WTC11 (cell line): ENCODE measurements at regions not wholly inside any gene's neighbourhood (a gene's known extent, or its start where the extent isn't known, plus 50 kb on each side); places are given as distances from the start of the nearest gene placed in this dataset.

Experiments
- ATAC-seq: fragments of 200-7000 bp; cut with Tn5 transposase; 2 replicates; pipeline ENCODE4 v1.10.0; 2021; ENCODE audit warnings: mild to moderate bottlenecking, moderate library complexity
- CTCF ChIA-PET: fragments of 300-600 bp; sonication (Branson Sonifier 250); formaldehyde crosslinking; loops from one replicate; lab custom pipeline; 2021; ENCODE audit warnings: antibody characterized with exemption; lab: Charles Lee
- POLR2A ChIA-PET: fragments of 350-600 bp; sonication (Branson Sonifier 250); formaldehyde crosslinking; loops from one replicate; lab custom pipeline; 2021; ENCODE audit warnings: antibody characterized with exemption; lab: Charles Lee
- DNase-seq: peaks from one replicate; pipeline ENCODE4 v3.0.0; 2021; ENCODE audit warnings: low spot score
- H3K27ac Mint-ChIP-seq: 2 replicates; pipeline ENCODE4 v1.8.0; 2021; ENCODE audit warnings: mixed read lengths
- H3K27me3 Mint-ChIP-seq: 2 replicates; pipeline ENCODE4 v1.8.0; 2021; ENCODE audit warnings: low read depth, mild to moderate bottlenecking, moderate library complexity, mixed read lengths
- H3K36me3 Mint-ChIP-seq: 2 replicates; pipeline ENCODE4 v1.8.0; 2021; ENCODE audit warnings: mixed read lengths
- H3K4me1 Mint-ChIP-seq: 2 replicates; pipeline ENCODE4 v1.8.0; 2022; ENCODE audit warnings: mixed read lengths
- H3K4me3 Mint-ChIP-seq: 2 replicates; pipeline ENCODE4 v1.8.0; 2021; ENCODE audit warnings: mild to moderate bottlenecking, moderate library complexity, mixed read lengths
- H3K9me3 Mint-ChIP-seq: 2 replicates; pipeline ENCODE4 v1.8.0; 2021; ENCODE audit warnings: mixed read lengths
- AFF4 ChIP-seq: sonication (generic); formaldehyde crosslinking; IDR thresholded peaks from 2 replicates; pipeline ENCODE4 v1.8.1; 2023; ENCODE audit warnings: mild to moderate bottlenecking, missing genetic modification reagents, borderline replicate concordance
- ATF3 ChIP-seq: sonication (generic); formaldehyde crosslinking; conservative IDR thresholded peaks from 2 replicates; pipeline ENCODE4 v1.8.1; 2022; ENCODE audit warnings: mild to moderate bottlenecking, missing genetic modification reagents
- ELF4 ChIP-seq: sonication (generic); formaldehyde crosslinking; IDR thresholded peaks from 2 replicates; pipeline ENCODE4 v1.8.1; 2022; ENCODE audit warnings: low read depth, mild to moderate bottlenecking, moderate library complexity, missing genetic modification reagents
- EMX1 ChIP-seq: fragments of 250-450 bp; sonication (Bioruptor Pico); IDR thresholded peaks from 2 replicates; pipeline ENCODE4 v1.8.0; 2021; ENCODE audit warnings: mild to moderate bottlenecking
- ERG ChIP-seq: fragments of 250-450 bp; sonication (Bioruptor Pico); IDR thresholded peaks from 2 replicates; pipeline ENCODE4 v1.8.0; 2021; ENCODE audit warnings: mild to moderate bottlenecking
- FOXK1 ChIP-seq: sonication (generic); formaldehyde crosslinking; IDR thresholded peaks from 2 replicates; pipeline ENCODE4 v1.8.0; 2022; ENCODE audit warnings: mild to moderate bottlenecking, moderate library complexity, missing genetic modification reagents
- FOXP1 ChIP-seq: sonication (generic); formaldehyde crosslinking; IDR thresholded peaks from 2 replicates; pipeline ENCODE4 v1.8.0; 2022; ENCODE audit warnings: missing genetic modification reagents, mild to moderate bottlenecking, moderate library complexity, borderline replicate concordance
- GABPB1 ChIP-seq: sonication (generic); formaldehyde crosslinking; IDR thresholded peaks from 2 replicates; pipeline ENCODE4 v1.8.1; 2023; ENCODE audit warnings: mild to moderate bottlenecking, missing genetic modification reagents
- HMGA2 ChIP-seq: fragments of 250-450 bp; sonication (Bioruptor Pico); IDR thresholded peaks from 2 replicates; pipeline ENCODE4 v1.4.0; 2021; ENCODE audit warnings: mild to moderate bottlenecking, moderate library complexity
- JAZF1 ChIP-seq: fragments of 250-450 bp; sonication (Bioruptor Pico); IDR thresholded peaks from 2 replicates; pipeline ENCODE4 v1.9.0; 2021; ENCODE audit warnings: moderate library complexity, mild to moderate bottlenecking, inconsistent platforms
- MLX ChIP-seq: sonication (generic); formaldehyde crosslinking; IDR thresholded peaks from 2 replicates; pipeline ENCODE4 v1.8.1; 2023; ENCODE audit warnings: mild to moderate bottlenecking, missing genetic modification reagents, moderate library complexity
- MXD4 ChIP-seq: fragments of 250-450 bp; sonication (Bioruptor Pico); IDR thresholded peaks from 2 replicates; pipeline ENCODE4 v1.8.0; 2021; ENCODE audit warnings: mild to moderate bottlenecking, moderate library complexity, borderline replicate concordance
- NFATC4 ChIP-seq: fragments of 250-450 bp; sonication (Bioruptor Pico); IDR thresholded peaks from 2 replicates; pipeline ENCODE4 v1.9.0; 2021; ENCODE audit warnings: mild to moderate bottlenecking
- NFE2L1 ChIP-seq: sonication (generic); formaldehyde crosslinking; IDR thresholded peaks from 2 replicates; pipeline ENCODE4 v1.8.1; 2023; ENCODE audit warnings: missing genetic modification reagents
- NR2C2 ChIP-seq: sonication (generic); formaldehyde crosslinking; IDR thresholded peaks from 2 replicates; pipeline ENCODE4 v1.8.0; 2022; ENCODE audit warnings: mild to moderate bottlenecking, missing genetic modification reagents
- PRDM15 ChIP-seq: sonication (generic); formaldehyde crosslinking; IDR thresholded peaks from 2 replicates; pipeline ENCODE4 v1.8.0; 2022; ENCODE audit warnings: missing genetic modification reagents
- RELA ChIP-seq: sonication (generic); formaldehyde crosslinking; IDR thresholded peaks from 2 replicates; pipeline ENCODE4 v1.8.1; 2022; ENCODE audit warnings: missing genetic modification reagents, mild to moderate bottlenecking, borderline replicate concordance
- SMAD3 ChIP-seq: sonication (generic); formaldehyde crosslinking; IDR thresholded peaks from 2 replicates; pipeline ENCODE4 v1.8.0; 2022; ENCODE audit warnings: missing genetic modification reagents, mild to moderate bottlenecking, borderline replicate concordance
- SP1 ChIP-seq: sonication (generic); formaldehyde crosslinking; conservative IDR thresholded peaks from 2 replicates; pipeline ENCODE4 v1.8.1; 2022; ENCODE audit warnings: missing genetic modification reagents
- TEAD1 ChIP-seq: sonication (generic); formaldehyde crosslinking; IDR thresholded peaks from 2 replicates; pipeline ENCODE4 v1.8.0; 2022; ENCODE audit warnings: mild to moderate bottlenecking, missing genetic modification reagents
- ZBTB21 ChIP-seq: sonication (generic); formaldehyde crosslinking; IDR thresholded peaks from 2 replicates; pipeline ENCODE4 v1.8.1; 2023; ENCODE audit warnings: mild to moderate bottlenecking, missing genetic modification reagents, borderline replicate concordance
- ZNF219 ChIP-seq: sonication (generic); formaldehyde crosslinking; IDR thresholded peaks from 2 replicates; pipeline ENCODE4 v1.8.0; 2023; ENCODE audit warnings: missing genetic modification reagents, mild to moderate bottlenecking, borderline replicate concordance
- ZNF423 ChIP-seq: fragments of 250-450 bp; sonication (Bioruptor Pico); IDR thresholded peaks from 2 replicates; pipeline ENCODE4 v2.1.2; 2022; ENCODE audit warnings: mild to moderate bottlenecking, moderate library complexity

DNA sequence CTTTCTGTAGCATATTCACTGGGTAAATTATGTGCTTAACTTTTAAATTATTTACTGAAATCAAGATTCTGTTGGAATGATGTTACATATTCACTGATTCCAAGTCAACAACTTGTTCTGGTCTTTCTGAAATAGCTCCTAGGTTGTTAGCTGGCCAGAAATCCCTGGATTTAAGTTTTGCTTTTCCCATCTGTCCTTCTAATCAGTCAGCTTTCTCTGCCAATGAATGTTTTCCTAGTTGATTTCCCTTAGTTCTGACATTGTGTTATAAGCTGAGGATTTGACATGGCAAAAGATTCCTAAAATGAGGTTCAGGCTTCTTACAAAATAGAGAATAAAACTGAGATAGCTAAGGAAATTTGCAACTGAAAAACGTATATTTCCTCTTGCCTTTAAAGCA, 1479.6 kb downstream of the MRPL39 start:
- no peak for ATAC-seq
- Mint-ChIP-seq H3K27me3 (no peaks in the 10 kb centered on the region), H3K36me3 (peaks cover 15% of the 10 kb centered on the region; the same call in 1 of the 2 replicates), H3K4me1 (no peaks in the 10 kb centered on the region)
- CTCF ChIA-PET, result interaction anchor here (0.7 kb wide), 1 partner anchor 274 kb away, joined by 3 read pairs; no protein-coding TSS in a partner anchor
- TF ChIP-seq RELA (CRISPR knock-in tag), result no peak
- TF ChIP-seq NFE2L1 (CRISPR knock-in tag), result no peak
- TF ChIP-seq AFF4 (CRISPR knock-in tag), result no peak
- no peak for TF ChIP-seq JAZF1 (CRISPR knock-in tag)
- TF ChIP-seq NR2C2 (CRISPR knock-in tag), result no peak
- TF ChIP-seq MLX (CRISPR knock-in tag), result no peak
- no peak for TF ChIP-seq EMX1
- TF ChIP-seq MXD4 (CRISPR knock-in tag), result no peak
- no peak for TF ChIP-seq FOXP1 (CRISPR knock-in tag)
- TF ChIP-seq ELF4 (CRISPR knock-in tag), result no peak
- TF ChIP-seq, all 79 proteins: peak for 0
- Mint-ChIP-seq H3K9me3 (peaks cover 27% of the 10 kb centered on the region), H3K27ac (no peak overlapping the region), H3K4me3 (no peak overlapping the region)
- POLR2A ChIA-PET, result no interaction called here
- no peak for DNase-seq

- Mint-ChIP-seq H3K4me1 (no peaks in the 10 kb centered on the region), H3K36me3 (peaks cover 6% of the 10 kb centered on the region; the same call in 1 of the 2 replicates)
- no peak for ATAC-seq
Measured at GRCh38 chr21:24123785-24124184, 1483.5 kb downstream of the MRPL39 start.

More at GRCh38 chr21:24123785-24124184, 1483.5 kb downstream of the MRPL39 start:
- POLR2A ChIA-PET, result no interaction called here
- Mint-ChIP-seq H3K27ac (no peak overlapping the region), H3K27me3 (no peaks in the 10 kb centered on the region; the same call in 1 of the 2 replicates), H3K9me3 (peaks cover 21% of the 10 kb centered on the region), H3K4me3 (no peak overlapping the region)
- DNase-seq, result no peak
- no peak for TF ChIP-seq ZBTB21
- TF ChIP-seq ELF4 (CRISPR knock-in tag), result no peak
- no peak for TF ChIP-seq ATF3
- no peak for TF ChIP-seq ERG (CRISPR knock-in tag)
- TF ChIP-seq ZNF423 (CRISPR knock-in tag), result no peak
- TF ChIP-seq FOXK1 (CRISPR knock-in tag), result no peak
- TF ChIP-seq TEAD1 (CRISPR knock-in tag), result no peak
- no peak for TF ChIP-seq ZNF219
- TF ChIP-seq HMGA2 (CRISPR knock-in tag), result no peak
- TF ChIP-seq SMAD3 (CRISPR knock-in tag), result no peak
- no peak for TF ChIP-seq NFATC4 (CRISPR knock-in tag)
- no peak for TF ChIP-seq SP1
- TF ChIP-seq PRDM15 (CRISPR knock-in tag), result no peak
- TF ChIP-seq GABPB1 (CRISPR knock-in tag), result no peak
- CTCF ChIA-PET, result no interaction called here
